HepG2 (cell line): ENCODE measurements at regions not wholly inside any gene's neighbourhood (a gene's known extent, or its start where the extent isn't known, plus 50 kb on each side); places are given as distances from the start of the nearest gene placed in this dataset.

ENCODE experiments used
- ATF6 ChIP-seq: sonication (generic); formaldehyde crosslinking; conservative IDR thresholded peaks from 2 replicates; pipeline ENCODE4 v1.4.0; 2020; ENCODE audit warnings: missing genetic modification reagents
- DR1 ChIP-seq: sonication (generic); formaldehyde crosslinking; IDR thresholded peaks from 2 replicates; pipeline ENCODE4 v1.8.0; 2021; ENCODE audit warnings: mild to moderate bottlenecking, missing genetic modification reagents, inconsistent platforms
- HNF4G ChIP-seq, 2 experiments: sonication (generic) in 1 of 2; formaldehyde crosslinking in 1 of 2; IDR thresholded peaks; 2 replicates each; pipeline versions ENCODE4 v1.4.0 to v1.6.1; 2011 to 2020; ENCODE audit warnings: borderline replicate concordance in 2 of 2, low read depth in 2 of 2, mild to moderate bottlenecking in 2 of 2, low read length in 1 of 2, missing genetic modification reagents in 1 of 2, moderate library complexity in 1 of 2
- ISL2 ChIP-seq: sonication (generic); formaldehyde crosslinking; IDR thresholded peaks from 2 replicates; pipeline ENCODE4 v1.5.0; 2020; ENCODE audit warnings: missing genetic modification reagents
- MIXL1 ChIP-seq: IDR thresholded peaks from 2 replicates; pipeline ENCODE4 v1.6.1; 2016
- NFE2L1 ChIP-seq: sonication (generic); formaldehyde crosslinking; IDR thresholded peaks from 2 replicates; pipeline ENCODE4 v1.4.0; 2020; ENCODE audit warnings: missing genetic modification reagents, mild to moderate bottlenecking, borderline replicate concordance
- NR2F6 ChIP-seq, 2 experiments: IDR thresholded peaks; 2 replicates each; pipeline ENCODE4 v1.6.1; 2016; ENCODE audit warnings: antibody characterized with exemption in 1 of 2, mild to moderate bottlenecking in 1 of 2
- PAXIP1 ChIP-seq: sonication (generic); formaldehyde crosslinking; conservative IDR thresholded peaks from 2 replicates; pipeline ENCODE4 v1.4.0; 2020; ENCODE audit warnings: mild to moderate bottlenecking, missing genetic modification reagents, moderate library complexity
- RFX1 ChIP-seq: fragments of 450-650 bp; IDR thresholded peaks from 2 replicates; pipeline ENCODE4 v1.6.1; 2017
- STAG1 ChIP-seq: sonication (generic); formaldehyde crosslinking; IDR thresholded peaks from 2 replicates; pipeline ENCODE4 v1.4.0; 2020; ENCODE audit warnings: missing genetic modification reagents
- TFDP2 ChIP-seq: sonication (generic); formaldehyde crosslinking; IDR thresholded peaks from 2 replicates; pipeline ENCODE4 v1.4.0; 2020; ENCODE audit warnings: missing genetic modification reagents
- TP53 ChIP-seq: sonication (generic); formaldehyde crosslinking; conservative IDR thresholded peaks from 2 replicates; pipeline ENCODE4 v1.4.0; 2020; ENCODE audit warnings: missing genetic modification reagents
- ZC3H4 ChIP-seq: sonication (generic); formaldehyde crosslinking; IDR thresholded peaks from 2 replicates; pipeline ENCODE4 v1.4.0; 2020; ENCODE audit warnings: missing genetic modification reagents, borderline replicate concordance
- ZNF44 ChIP-seq: sonication (generic); formaldehyde crosslinking; IDR thresholded peaks from 2 replicates; pipeline ENCODE4 v1.5.1; 2020; ENCODE audit warnings: mild to moderate bottlenecking, missing genetic modification reagents
- ZNF607 ChIP-seq: sonication (generic); formaldehyde crosslinking; IDR thresholded peaks from 2 replicates; pipeline ENCODE4 v1.5.1; 2020; ENCODE audit warnings: missing genetic modification reagents, mild to moderate bottlenecking, borderline replicate concordance
- ZNF713 ChIP-seq: sonication (generic); formaldehyde crosslinking; IDR thresholded peaks from 2 replicates; pipeline ENCODE4 v1.4.0; 2020; ENCODE audit warnings: mild to moderate bottlenecking, missing genetic modification reagents
- ZSCAN20 ChIP-seq: sonication (generic); formaldehyde crosslinking; IDR thresholded peaks from 2 replicates; pipeline ENCODE4 v1.4.0; 2020; ENCODE audit warnings: missing genetic modification reagents, mild to moderate bottlenecking, borderline replicate concordance
- ZSCAN5A ChIP-seq: sonication (generic); formaldehyde crosslinking; IDR thresholded peaks from 2 replicates; pipeline ENCODE4 v1.8.0; 2022; ENCODE audit warnings: mild to moderate bottlenecking, missing genetic modification reagents, borderline replicate concordance
- ZUFSP ChIP-seq: sonication (generic); formaldehyde crosslinking; IDR thresholded peaks from 2 replicates; pipeline ENCODE4 v1.9.0; 2021; ENCODE audit warnings: missing genetic modification reagents, mild to moderate bottlenecking, borderline replicate concordance

GRCh38 chr13:50125554-50126262 lies 110.5 kb downstream of the KCNRG start (continued):
- TF ChIP-seq PAXIP1 (CRISPR knock-in tag) (no peak), MIXL1 (no peak), RFX1 (no peak), ZSCAN20 (CRISPR knock-in tag) (peak; percentile 69; the same call in 1 of the 2 replicates), ATF6 (no peak), ZNF44 (no peak), HNF4G (IDR thresholded peaks at IDR 0.05; ENCODE audit: borderline replicate concordance, low read depth, low read length) (0 out of 2 replicates have a peak, but pooled peaks have one; percentile 43), HNF4G (CRISPR knock-in tag; IDR thresholded peaks at IDR 0.05; ENCODE audit: borderline replicate concordance, low read depth) (no peak), ZSCAN5A (CRISPR knock-in tag) (no peak), DR1 (CRISPR knock-in tag) (no peak; the same call in none of the 2 replicates), ZC3H4 (CRISPR knock-in tag) (peak; percentile 81; the same call in 1 of the 2 replicates), TFDP2 (CRISPR knock-in tag) (peak; percentile 65; the same call in 1 of the 2 replicates), ZNF607 (CRISPR knock-in tag) (no peak), STAG1 (CRISPR knock-in tag) (no peak), NR2F6 (IDR thresholded peaks at IDR 0.05) (no peak), NR2F6 (CRISPR knock-in tag; IDR thresholded peaks at IDR 0.05) (peak; percentile 16; the same call in 1 of the 2 replicates), ZNF713 (CRISPR knock-in tag) (no peak), NFE2L1 (CRISPR knock-in tag) (peak; percentile 66; the same call in 1 of the 2 replicates), TP53 (no peak), ZUFSP (CRISPR knock-in tag) (no peak), ISL2 (CRISPR knock-in tag) (peak; percentile 27; the same call in 1 of the 2 replicates)
